GM12878 (cell line): ENCODE measurements at regions not wholly inside any gene's neighbourhood (a gene's known extent, or its start where the extent isn't known, plus 50 kb on each side); places are given as distances from the start of the nearest gene placed in this dataset.

Source experiments
- ATAC-seq: fragments of 200-7000 bp; cut with Tn5 transposase; 3 replicates; pipeline ENCODE4 v1.9.1; 2020; ENCODE audit warnings: mild to moderate bottlenecking, moderate library complexity
- BruUV-seq: library from RNA; stranded (reverse); fragments of 400-500 nt; replicated peaks from 2 replicates; lab custom pipeline; 2021; lab: Mats Ljungman, UMichigan
- CTCF ChIA-PET: fragments of 300-600 bp; sonication (Branson Sonifier 250); formaldehyde crosslinking; extraction: SDS; loops from one replicate; lab custom pipeline; 2021; ENCODE audit warnings: inconsistent platforms; lab: Yijun Ruan, JAX
- POLR2A ChIA-PET: fragments of 350-600 bp; formaldehyde crosslinking; extraction: SDS; loops from one replicate; lab custom pipeline; 2021; ENCODE audit warnings: inconsistent platforms; lab: Charles Lee
- RAD21 ChIA-PET: fragments of 300-600 bp; sonication (Branson Sonifier 250); formaldehyde crosslinking; loops from one replicate; lab custom pipeline; 2023; ENCODE audit warnings: antibody characterized with exemption; ENCODE audit not compliant: unreplicated experiment; lab: Charles Lee
- SMC1A ChIA-PET: fragments of 300-600 bp; sonication (Branson Sonifier 250); formaldehyde crosslinking; loops from one replicate; lab custom pipeline; 2023; ENCODE audit not compliant: unreplicated experiment, uncharacterized antibody; lab: Charles Lee
- DNase-seq: peaks from one replicate; pipeline ENCODE4 v3.0.0-alpha.2; 2011; ENCODE audit warnings: low read depth, low spot score
- FAIRE-seq: peaks from 3 replicates; lab custom pipeline; 2011; peaks lifted over from hg19 to GRCh38; lab: Jason Lieb, UNC
- H2AFZ ChIP-seq: 2 replicates; pipeline ENCODE4 v1.6.0; 2011; ENCODE audit warnings: low read depth, low read length, control low read depth; ENCODE audit not compliant: control insufficient read depth
- H3K27ac ChIP-seq: 2 replicates; pipeline ENCODE4 v1.5.1; 2011; ENCODE audit warnings: control low read depth; ENCODE audit not compliant: control insufficient read depth, insufficient read depth
- H3K27me3 ChIP-seq, 2 experiments: replicated peaks in 1 of 2; 2 replicates each; pipeline versions ENCODE4 v1.6.0 to v1.6.1; 2011; ENCODE audit warnings: low read length in 1 of 2; ENCODE audit not compliant: control insufficient read depth in 2 of 2, insufficient read depth in 2 of 2
- H3K36me3 ChIP-seq, 2 experiments: 2 replicates each; pipeline ENCODE4 v1.5.1; 2011; ENCODE audit warnings: low read length in 1 of 2; ENCODE audit not compliant: control insufficient read depth in 2 of 2, insufficient read depth in 2 of 2
- H3K4me1 ChIP-seq: 2 replicates; pipeline ENCODE4 v1.6.1; 2011; ENCODE audit warnings: mild to moderate bottlenecking, low read length, moderate library complexity, mixed read lengths; ENCODE audit not compliant: control insufficient read depth, insufficient read depth
- H3K4me2 ChIP-seq: 2 replicates; pipeline ENCODE4 v1.6.0; 2011; ENCODE audit warnings: control low read depth; ENCODE audit not compliant: control insufficient read depth, insufficient read depth
- H3K4me3 ChIP-seq: fragments of 200-600 bp; sonication (generic); 2 replicates; pipeline ENCODE4 v1.5.1; 2016
- H3K79me2 ChIP-seq: 2 replicates; pipeline ENCODE4 v1.6.0; 2011; ENCODE audit warnings: low read length; ENCODE audit not compliant: control insufficient read depth, insufficient read depth
- H3K9ac ChIP-seq: 2 replicates; pipeline ENCODE4 v1.8.0; 2011; ENCODE audit warnings: low read length, control low read depth, mixed read lengths; ENCODE audit not compliant: control insufficient read depth, insufficient read depth
- H3K9me3 ChIP-seq: replicated peaks from 3 replicates; pipeline ENCODE4 v1.5.1; 2011; ENCODE audit warnings: mild to moderate bottlenecking, low read length; ENCODE audit not compliant: control insufficient read depth, insufficient read depth
- H4K20me1 ChIP-seq: 2 replicates; pipeline ENCODE4 v1.6.0; 2011; ENCODE audit not compliant: control insufficient read depth, insufficient read depth
- ATF7 ChIP-seq: fragments of 450-650 bp; IDR thresholded peaks from 2 replicates; pipeline ENCODE4 v1.6.1; 2016; ENCODE audit warnings: low read depth, mild to moderate bottlenecking
- EED ChIP-seq: sonication (generic); IDR thresholded peaks from 2 replicates; pipeline ENCODE4 v1.6.1; 2016; ENCODE audit warnings: antibody characterized with exemption, low read depth
- FOS ChIP-seq: IDR thresholded peaks from 3 replicates; pipeline ENCODE4 v1.6.1; 2011; ENCODE audit warnings: borderline replicate concordance; ENCODE audit not compliant: insufficient read length; ENCODE audit errors: extremely low read depth
- HDAC6 ChIP-seq: fragments of 200-600 bp; sonication (generic); IDR thresholded peaks from one replicate; pipeline ENCODE4 v1.8.0; 2017; ENCODE audit warnings: antibody characterized with exemption; ENCODE audit not compliant: unreplicated experiment
- MEF2B ChIP-seq: fragments of 450-650 bp; IDR thresholded peaks from 2 replicates; pipeline ENCODE4 v1.6.1; 2018; ENCODE audit warnings: mild to moderate bottlenecking, moderate library complexity; ENCODE audit not compliant: partially characterized antibody, poor library complexity, severe bottlenecking
- MTA3 ChIP-seq: IDR thresholded peaks from 2 replicates; pipeline ENCODE4 v1.6.1; 2012; ENCODE audit warnings: low read length, inconsistent platforms, borderline replicate concordance
- MXI1 ChIP-seq: fragments of 150-350 bp; IDR thresholded peaks from 2 replicates; pipeline ENCODE4 v1.6.1; 2011; ENCODE audit warnings: low read depth, mild to moderate bottlenecking, inconsistent platforms, low read length, improper control_type of control experiment
- NRF1 ChIP-seq: conservative IDR thresholded peaks from 2 replicates; pipeline ENCODE4 v1.6.1; 2011; ENCODE audit warnings: mild to moderate bottlenecking, low read depth, low read length, improper control_type of control experiment
- POU2F2 ChIP-seq: IDR thresholded peaks from 3 replicates; pipeline ENCODE4 v1.6.1; 2011; ENCODE audit warnings: low read depth, mild to moderate bottlenecking, low read length, borderline replicate concordance
- RAD51 ChIP-seq: fragments of 450-650 bp; IDR thresholded peaks from 2 replicates; pipeline ENCODE4 v1.6.1; 2016; ENCODE audit warnings: moderate library complexity, mild to moderate bottlenecking, inconsistent platforms
- RBBP5 ChIP-seq: fragments of 200-600 bp; sonication (generic); conservative IDR thresholded peaks from 2 replicates; pipeline ENCODE4 v1.6.1; 2016
- SMC3 ChIP-seq: IDR thresholded peaks from 2 replicates; pipeline ENCODE4 v1.6.1; 2011; ENCODE audit warnings: low read length, improper control_type of control experiment, borderline replicate concordance
- TCF7 ChIP-seq: IDR thresholded peaks from 2 replicates; pipeline ENCODE4 v1.6.1; 2014; ENCODE audit warnings: antibody characterized with exemption, borderline replicate concordance
- ZNF217 ChIP-seq: fragments of 450-650 bp; IDR thresholded peaks from 2 replicates; pipeline ENCODE4 v1.6.1; 2017; ENCODE audit warnings: antibody characterized with exemption, mild to moderate bottlenecking
- WGBS: methylation state at CpG from one replicate; pipeline ENCODE4 v1.1.6; 2016; ENCODE audit warnings: low lambda C conversion rate; ENCODE audit not compliant: insufficient replicate concordance, insufficient coverage; ENCODE audit errors: missing lambda C conversion rate; 5-methylcytosine and 5-hydroxymethylcytosine counted together
- in situ Hi-C: fragments of 300-500 bp; cut with MboI; formaldehyde crosslinking; loops from 9 replicates; pipeline ENCODE4 v1.14.3; 2018; ENCODE audit warnings: mixed read lengths
- intact Hi-C: fragments of 100-400 bp; cut with micrococcal nuclease; formaldehyde crosslinking; loops from one replicate; pipeline ENCODE4 v1.14.2; 2022; ENCODE audit not compliant: unreplicated experiment
- TF ChIP-seq, protein P1 (sequence below), 3 experiments: IDR thresholded peaks in 2 of 3; conservative IDR thresholded peaks in 1 of 3; 2 replicates each; pipeline ENCODE4 v1.5.1; 2011; ENCODE audit warnings: low read depth in 3 of 3, low read length in 3 of 3, mild to moderate bottlenecking in 3 of 3, control low read depth in 2 of 3, moderate library complexity in 2 of 3, inconsistent platforms in 1 of 3, mixed read lengths in 1 of 3; ENCODE audit not compliant: control insufficient read depth in 2 of 3, insufficient read depth in 1 of 3; ENCODE audit errors: extremely low read depth in 1 of 3
- TF ChIP-seq, protein P2 (sequence below): IDR thresholded peaks from 2 replicates; pipeline ENCODE4 v1.6.1; 2012; ENCODE audit warnings: low read depth, low read length, improper control_type of control experiment

- no peak for TF ChIP-seq TCF7
Observed at GRCh38 chr2:45275242-45275805, 266.1 kb upstream of the SIX2 start (continued).

DNA sequence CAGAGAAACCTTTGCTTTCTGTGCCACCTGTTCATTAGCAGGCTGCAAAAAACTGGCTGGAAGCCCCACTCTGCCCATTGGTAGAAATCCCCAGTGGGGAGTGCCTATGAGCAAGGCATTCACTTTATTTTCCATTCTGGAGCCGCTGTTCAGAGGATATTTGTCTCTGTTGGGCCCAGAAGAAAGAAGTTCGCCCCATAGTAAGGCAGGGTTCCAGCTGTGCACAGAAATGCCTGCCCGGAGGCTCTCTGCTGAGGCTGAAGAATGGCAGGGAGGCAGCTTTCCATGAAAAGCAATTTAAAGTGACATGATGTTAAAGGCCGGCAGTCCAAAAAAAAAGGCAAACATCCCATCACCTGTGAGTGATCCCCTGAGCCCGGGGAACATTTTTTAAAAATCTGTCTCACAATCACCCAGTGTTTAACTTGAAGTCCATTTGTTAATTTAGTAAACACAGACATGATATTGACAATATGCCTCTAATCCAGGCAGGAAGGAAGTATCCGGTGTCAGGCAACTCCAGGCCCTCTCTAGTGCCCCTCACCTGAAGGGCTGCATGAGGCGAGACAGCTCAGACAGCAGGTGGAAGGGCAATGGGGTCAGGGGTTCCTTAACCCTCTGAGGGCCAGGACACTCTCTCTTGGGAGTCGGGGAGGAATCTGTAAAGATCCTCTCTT is 265.1 kb upstream of the SIX2 start:
- CTCF ChIA-PET: no interaction called here
- no peak for DNase-seq
- Histone ChIP-seq H3K9me3 (no peaks in the 10 kb centered on the region), H3K4me1 (no peaks in the 10 kb centered on the region), H3K36me3 (no peaks in the 10 kb centered on the region), H2AFZ (no peak overlapping the region), H3K4me3 (no peak overlapping the region), H3K4me2 (no peak overlapping the region), H4K20me1 (no peaks in the 10 kb centered on the region), H3K79me2 (no peaks in the 10 kb centered on the region), H3K9ac (no peak overlapping the region), H3K27ac (no peak overlapping the region), H3K27me3 (peaks cover 2 to 6% of the 10 kb centered on the region in 2 experiments; a peak in 1 of 4 replicates)
- no TSS peak for BruUV-seq
- in situ Hi-C loops (no loop called here), intact Hi-C loops (no loop called here)
- no peak for TF ChIP-seq MTA3
- TF ChIP-seq HDAC6: no peak
- no peak for TF ChIP-seq POU2F2
- no peak for TF ChIP-seq SMC3
- no peak for TF ChIP-seq MXI1
- TF ChIP-seq RAD51: no peak
- TF ChIP-seq MEF2B: no peak
- TF ChIP-seq, protein P1, sequence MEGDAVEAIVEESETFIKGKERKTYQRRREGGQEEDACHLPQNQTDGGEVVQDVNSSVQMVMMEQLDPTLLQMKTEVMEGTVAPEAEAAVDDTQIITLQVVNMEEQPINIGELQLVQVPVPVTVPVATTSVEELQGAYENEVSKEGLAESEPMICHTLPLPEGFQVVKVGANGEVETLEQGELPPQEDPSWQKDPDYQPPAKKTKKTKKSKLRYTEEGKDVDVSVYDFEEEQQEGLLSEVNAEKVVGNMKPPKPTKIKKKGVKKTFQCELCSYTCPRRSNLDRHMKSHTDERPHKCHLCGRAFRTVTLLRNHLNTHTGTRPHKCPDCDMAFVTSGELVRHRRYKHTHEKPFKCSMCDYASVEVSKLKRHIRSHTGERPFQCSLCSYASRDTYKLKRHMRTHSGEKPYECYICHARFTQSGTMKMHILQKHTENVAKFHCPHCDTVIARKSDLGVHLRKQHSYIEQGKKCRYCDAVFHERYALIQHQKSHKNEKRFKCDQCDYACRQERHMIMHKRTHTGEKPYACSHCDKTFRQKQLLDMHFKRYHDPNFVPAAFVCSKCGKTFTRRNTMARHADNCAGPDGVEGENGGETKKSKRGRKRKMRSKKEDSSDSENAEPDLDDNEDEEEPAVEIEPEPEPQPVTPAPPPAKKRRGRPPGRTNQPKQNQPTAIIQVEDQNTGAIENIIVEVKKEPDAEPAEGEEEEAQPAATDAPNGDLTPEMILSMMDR (IDR thresholded peaks at IDR 0.05 in 2 of 3, conservative IDR thresholded peaks at IDR 0.05 in 1 of 3; ENCODE audit: control insufficient read depth in 2 of 3, extremely low read depth in 1 of 3, insufficient read depth in 1 of 3, low read depth in 3 of 3, low read length in 3 of 3): no peak
- no peak for TF ChIP-seq FOS
- no peak for TF ChIP-seq EED
- TF ChIP-seq RBBP5: no peak
- TF ChIP-seq NRF1: no peak
- no peak for TF ChIP-seq ATF7
- TF ChIP-seq, protein P2, sequence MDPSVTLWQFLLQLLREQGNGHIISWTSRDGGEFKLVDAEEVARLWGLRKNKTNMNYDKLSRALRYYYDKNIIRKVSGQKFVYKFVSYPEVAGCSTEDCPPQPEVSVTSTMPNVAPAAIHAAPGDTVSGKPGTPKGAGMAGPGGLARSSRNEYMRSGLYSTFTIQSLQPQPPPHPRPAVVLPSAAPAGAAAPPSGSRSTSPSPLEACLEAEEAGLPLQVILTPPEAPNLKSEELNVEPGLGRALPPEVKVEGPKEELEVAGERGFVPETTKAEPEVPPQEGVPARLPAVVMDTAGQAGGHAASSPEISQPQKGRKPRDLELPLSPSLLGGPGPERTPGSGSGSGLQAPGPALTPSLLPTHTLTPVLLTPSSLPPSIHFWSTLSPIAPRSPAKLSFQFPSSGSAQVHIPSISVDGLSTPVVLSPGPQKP: no peak
- no peak for TF ChIP-seq ZNF217
- RAD21 ChIA-PET: no interaction called here
- no peak for FAIRE-seq
- 34% methylated on average over 8 of the region's 8 CpGs for WGBS
- SMC1A ChIA-PET: no interaction called here
- POLR2A ChIA-PET: no interaction called here
- no peak for ATAC-seq
